GM12878 (cell line): ENCODE measurements at regions not wholly inside any gene's neighbourhood (a gene's known extent, or its start where the extent isn't known, plus 50 kb on each side); places are given as distances from the start of the nearest gene placed in this dataset.

Experiments used
- ATAC-seq: fragments of 200-7000 bp; cut with Tn5 transposase; 3 replicates; pipeline ENCODE4 v1.9.1; 2020; ENCODE audit warnings: mild to moderate bottlenecking, moderate library complexity
- BruUV-seq: library from RNA; stranded (reverse); fragments of 400-500 nt; replicated peaks from 2 replicates; lab custom pipeline; 2021; lab: Mats Ljungman, UMichigan
- CTCF ChIA-PET: fragments of 300-600 bp; sonication (Branson Sonifier 250); formaldehyde crosslinking; extraction: SDS; loops from one replicate; lab custom pipeline; 2021; ENCODE audit warnings: inconsistent platforms; lab: Yijun Ruan, JAX
- POLR2A ChIA-PET: fragments of 350-600 bp; formaldehyde crosslinking; extraction: SDS; loops from one replicate; lab custom pipeline; 2021; ENCODE audit warnings: inconsistent platforms; lab: Charles Lee
- RAD21 ChIA-PET: fragments of 300-600 bp; sonication (Branson Sonifier 250); formaldehyde crosslinking; loops from one replicate; lab custom pipeline; 2023; ENCODE audit warnings: antibody characterized with exemption; ENCODE audit not compliant: unreplicated experiment; lab: Charles Lee
- SMC1A ChIA-PET: fragments of 300-600 bp; sonication (Branson Sonifier 250); formaldehyde crosslinking; loops from one replicate; lab custom pipeline; 2023; ENCODE audit not compliant: unreplicated experiment, uncharacterized antibody; lab: Charles Lee
- DNase-seq: peaks from one replicate; pipeline ENCODE4 v3.0.0-alpha.2; 2011; ENCODE audit warnings: low read depth, low spot score
- FAIRE-seq: peaks from 3 replicates; lab custom pipeline; 2011; peaks lifted over from hg19 to GRCh38; lab: Jason Lieb, UNC
- H2AFZ ChIP-seq: 2 replicates; pipeline ENCODE4 v1.6.0; 2011; ENCODE audit warnings: low read depth, low read length, control low read depth; ENCODE audit not compliant: control insufficient read depth
- H3K27ac ChIP-seq: 2 replicates; pipeline ENCODE4 v1.5.1; 2011; ENCODE audit warnings: control low read depth; ENCODE audit not compliant: control insufficient read depth, insufficient read depth
- H3K27me3 ChIP-seq, 2 experiments: replicated peaks in 1 of 2; 2 replicates each; pipeline versions ENCODE4 v1.6.0 to v1.6.1; 2011; ENCODE audit warnings: low read length in 1 of 2; ENCODE audit not compliant: control insufficient read depth in 2 of 2, insufficient read depth in 2 of 2
- H3K36me3 ChIP-seq, 2 experiments: 2 replicates each; pipeline ENCODE4 v1.5.1; 2011; ENCODE audit warnings: low read length in 1 of 2; ENCODE audit not compliant: control insufficient read depth in 2 of 2, insufficient read depth in 2 of 2
- H3K4me1 ChIP-seq: 2 replicates; pipeline ENCODE4 v1.6.1; 2011; ENCODE audit warnings: mild to moderate bottlenecking, low read length, moderate library complexity, mixed read lengths; ENCODE audit not compliant: control insufficient read depth, insufficient read depth
- H3K4me2 ChIP-seq: 2 replicates; pipeline ENCODE4 v1.6.0; 2011; ENCODE audit warnings: control low read depth; ENCODE audit not compliant: control insufficient read depth, insufficient read depth
- H3K4me3 ChIP-seq: fragments of 200-600 bp; sonication (generic); 2 replicates; pipeline ENCODE4 v1.5.1; 2016
- H3K79me2 ChIP-seq: 2 replicates; pipeline ENCODE4 v1.6.0; 2011; ENCODE audit warnings: low read length; ENCODE audit not compliant: control insufficient read depth, insufficient read depth
- H3K9ac ChIP-seq: 2 replicates; pipeline ENCODE4 v1.8.0; 2011; ENCODE audit warnings: low read length, control low read depth, mixed read lengths; ENCODE audit not compliant: control insufficient read depth, insufficient read depth
- H3K9me3 ChIP-seq: replicated peaks from 3 replicates; pipeline ENCODE4 v1.5.1; 2011; ENCODE audit warnings: mild to moderate bottlenecking, low read length; ENCODE audit not compliant: control insufficient read depth, insufficient read depth
- H4K20me1 ChIP-seq: 2 replicates; pipeline ENCODE4 v1.6.0; 2011; ENCODE audit not compliant: control insufficient read depth, insufficient read depth
- BACH1 ChIP-seq: fragments of 450-650 bp; IDR thresholded peaks from 2 replicates; pipeline ENCODE4 v1.6.1; 2017; ENCODE audit warnings: mild to moderate bottlenecking, borderline replicate concordance
- BCL11A ChIP-seq: IDR thresholded peaks from 2 replicates; pipeline ENCODE4 v1.6.1; 2011; ENCODE audit warnings: low read depth, low read length
- CHD2 ChIP-seq: IDR thresholded peaks from 2 replicates; pipeline ENCODE4 v1.6.1; 2011; ENCODE audit warnings: low read depth, low read length, improper control_type of control experiment, borderline replicate concordance
- CREB1 ChIP-seq: IDR thresholded peaks from 2 replicates; pipeline ENCODE4 v1.6.1; 2012; ENCODE audit warnings: low read depth, mild to moderate bottlenecking, inconsistent platforms
- EP300 ChIP-seq, 2 experiments: fragments of 150-350 bp in 1 of 2; IDR thresholded peaks; 2 replicates each; pipeline ENCODE4 v1.6.1; 2011 to 2012; ENCODE audit warnings: low read depth in 2 of 2, low read length in 2 of 2, borderline replicate concordance in 1 of 2, improper control_type of control experiment in 1 of 2, inconsistent platforms in 1 of 2; ENCODE audit not compliant: control insufficient read depth in 1 of 2
- IKZF2 ChIP-seq, 2 experiments: fragments of 450-650 bp; IDR thresholded peaks; 2 replicates each; pipeline ENCODE4 v1.6.1; 2017; ENCODE audit warnings: mild to moderate bottlenecking in 2 of 2, moderate library complexity in 2 of 2
- LARP7 ChIP-seq: fragments of 450-650 bp; IDR thresholded peaks from 2 replicates; pipeline ENCODE4 v1.6.1; 2017; ENCODE audit warnings: mild to moderate bottlenecking
- MXI1 ChIP-seq: fragments of 150-350 bp; IDR thresholded peaks from 2 replicates; pipeline ENCODE4 v1.6.1; 2011; ENCODE audit warnings: low read depth, mild to moderate bottlenecking, inconsistent platforms, low read length, improper control_type of control experiment
- POLR2AphosphoS2 ChIP-seq: IDR thresholded peaks from 2 replicates; pipeline ENCODE4 v1.6.1; 2011; ENCODE audit warnings: low read depth, mild to moderate bottlenecking, low read length, improper control_type of control experiment, moderate library complexity
- ZBTB11 ChIP-seq: fragments of 450-650 bp; formaldehyde crosslinking; IDR thresholded peaks from 2 replicates; pipeline ENCODE4 v1.5.0; 2022; ENCODE audit warnings: mild to moderate bottlenecking, missing genetic modification characterization
- ZNF24 ChIP-seq: fragments of 450-650 bp; IDR thresholded peaks from 2 replicates; pipeline ENCODE4 v1.6.1; 2017; ENCODE audit warnings: antibody characterized with exemption, mild to moderate bottlenecking
- WGBS: methylation state at CpG from one replicate; pipeline ENCODE4 v1.1.6; 2016; ENCODE audit warnings: low lambda C conversion rate; ENCODE audit not compliant: insufficient replicate concordance, insufficient coverage; ENCODE audit errors: missing lambda C conversion rate; 5-methylcytosine and 5-hydroxymethylcytosine counted together
- in situ Hi-C: fragments of 300-500 bp; cut with MboI; formaldehyde crosslinking; loops from 9 replicates; pipeline ENCODE4 v1.14.3; 2018; ENCODE audit warnings: mixed read lengths
- intact Hi-C: fragments of 100-400 bp; cut with micrococcal nuclease; formaldehyde crosslinking; loops from one replicate; pipeline ENCODE4 v1.14.2; 2022; ENCODE audit not compliant: unreplicated experiment

DNA sequence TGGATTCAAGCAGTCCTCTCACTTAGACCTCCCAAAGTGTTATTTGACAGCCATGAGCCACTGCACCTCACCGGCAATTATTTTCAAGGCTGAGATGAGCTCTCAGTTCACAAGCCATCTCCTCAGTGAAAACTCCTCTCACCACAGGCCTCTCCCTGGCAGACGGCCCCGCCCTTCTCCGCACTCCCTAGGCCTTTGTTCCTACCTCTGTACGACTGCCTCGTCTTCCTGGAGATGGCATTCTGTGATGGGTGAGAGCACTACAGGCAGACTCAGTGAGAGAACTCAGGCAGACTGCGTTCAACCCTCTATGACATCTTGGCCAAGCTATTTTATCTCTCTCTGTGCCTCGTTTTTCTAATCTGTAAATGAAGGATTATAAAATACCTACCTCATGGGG, 67.0 kb upstream of the TPM1 start:
- RAD21 ChIA-PET, result no interaction called here
- POLR2A ChIA-PET, result no interaction called here
- ATAC-seq, result no peak
- DNase-seq, result no peak
- FAIRE-seq, result no peak
- no peak overlapping the region for H2AFZ ChIP-seq
- H3K4me1 ChIP-seq, result no peaks in the 10 kb centered on the region
- no peaks in the 10 kb centered on the region for H4K20me1 ChIP-seq
- WGBS, result 26% methylated on average over 8 of the region's 8 CpGs
- H3K27me3 ChIP-seq, result no peaks in the 10 kb centered on the region; a peak in 1 of 4 replicates
- CTCF ChIA-PET, result no interaction called here
- no peak overlapping the region for H3K9ac ChIP-seq
- H3K27ac ChIP-seq, result no peak overlapping the region
- SMC1A ChIA-PET, result no interaction called here
- H3K79me2 ChIP-seq, result no peaks in the 10 kb centered on the region
- H3K9me3 ChIP-seq, result no peaks in the 10 kb centered on the region
- H3K4me3 ChIP-seq, result no peak overlapping the region
- no TSS peak for BruUV-seq
- H3K4me2 ChIP-seq, result no peak overlapping the region
- in situ Hi-C loops (no loop called here), intact Hi-C loops (no loop called here)
- no peak for TF ChIP-seq ZBTB11
- TF ChIP-seq CHD2, result no peak
- TF ChIP-seq ZNF24, result no peak
- TF ChIP-seq POLR2AphosphoS2, result no peak
- TF ChIP-seq BACH1, result no peak
- no peak for TF ChIP-seq IKZF2 (IDR thresholded peaks at IDR 0.05)
- TF ChIP-seq LARP7, result no peak
- no peak for TF ChIP-seq BCL11A
- TF ChIP-seq MXI1, result no peak
- no peak for TF ChIP-seq CREB1
- TF ChIP-seq EP300 (IDR thresholded peaks at IDR 0.05; ENCODE audit: borderline replicate concordance in 1 of 2, control insufficient read depth in 1 of 2, low read depth in 2 of 2, low read length in 2 of 2), result no peak
- H3K36me3 ChIP-seq, result no peaks in the 10 kb centered on the region
